Neural cell (in vitro differentiated cells): ENCODE measurements at regions not wholly inside any gene's neighbourhood (a gene's known extent, or its start where the extent isn't known, plus 50 kb on each side); places are given as distances from the start of the nearest gene placed in this dataset.

Experiments
- EP300 ChIP-seq: fragments of 450-650 bp; conservative IDR thresholded peaks from 2 replicates; pipeline ENCODE4 v1.6.1; 2014; ENCODE audit warnings: antibody characterized with exemption, mild to moderate bottlenecking, moderate library complexity; ENCODE audit not compliant: poor library complexity, severe bottlenecking
- EZH2 ChIP-seq: fragments of 200-600, 300-800 bp; shearing (Covaris generic), sonication (generic); IDR thresholded peaks from 2 replicates; pipeline ENCODE4 v1.6.1; 2014; ENCODE audit warnings: antibody characterized with exemption, low read length, borderline replicate concordance, mild to moderate bottlenecking; ENCODE audit not compliant: insufficient read depth, poor library complexity, severe bottlenecking
- RAD21 ChIP-seq: fragments of 450-650 bp; conservative IDR thresholded peaks from 2 replicates; pipeline ENCODE4 v1.6.1; 2014; ENCODE audit warnings: antibody characterized with exemption, mild to moderate bottlenecking, moderate library complexity
- TAF1 ChIP-seq: IDR thresholded peaks from 2 replicates; pipeline ENCODE4 v1.6.1; 2012; ENCODE audit warnings: low read depth
- TF ChIP-seq, protein P1 (sequence below): fragments of 450-650 bp; IDR thresholded peaks from 2 replicates; pipeline ENCODE4 v1.5.1; 2014; ENCODE audit warnings: antibody characterized with exemption, mild to moderate bottlenecking, moderate library complexity; ENCODE audit not compliant: poor library complexity, severe bottlenecking

DNA sequence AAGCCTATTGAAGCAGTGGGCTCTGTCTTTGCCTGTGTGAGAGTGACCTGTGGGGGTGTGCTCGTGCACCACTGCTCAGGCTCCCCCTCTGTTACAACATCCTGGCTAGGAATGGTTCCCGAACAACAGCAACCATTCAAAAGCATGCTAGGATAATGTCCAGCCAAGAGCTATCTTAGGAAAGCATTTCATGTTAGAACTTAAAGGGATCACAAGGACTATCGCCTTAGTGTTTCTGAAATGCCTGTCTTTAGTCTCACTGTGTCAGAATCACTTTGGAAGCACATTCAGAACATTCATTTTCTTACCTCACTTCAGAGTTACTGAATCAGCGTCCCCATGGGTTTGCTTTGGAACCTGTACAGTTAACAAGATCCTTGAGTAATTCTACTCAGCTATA is 134.9 kb upstream of the DSEL start:
- TF ChIP-seq, protein P1, sequence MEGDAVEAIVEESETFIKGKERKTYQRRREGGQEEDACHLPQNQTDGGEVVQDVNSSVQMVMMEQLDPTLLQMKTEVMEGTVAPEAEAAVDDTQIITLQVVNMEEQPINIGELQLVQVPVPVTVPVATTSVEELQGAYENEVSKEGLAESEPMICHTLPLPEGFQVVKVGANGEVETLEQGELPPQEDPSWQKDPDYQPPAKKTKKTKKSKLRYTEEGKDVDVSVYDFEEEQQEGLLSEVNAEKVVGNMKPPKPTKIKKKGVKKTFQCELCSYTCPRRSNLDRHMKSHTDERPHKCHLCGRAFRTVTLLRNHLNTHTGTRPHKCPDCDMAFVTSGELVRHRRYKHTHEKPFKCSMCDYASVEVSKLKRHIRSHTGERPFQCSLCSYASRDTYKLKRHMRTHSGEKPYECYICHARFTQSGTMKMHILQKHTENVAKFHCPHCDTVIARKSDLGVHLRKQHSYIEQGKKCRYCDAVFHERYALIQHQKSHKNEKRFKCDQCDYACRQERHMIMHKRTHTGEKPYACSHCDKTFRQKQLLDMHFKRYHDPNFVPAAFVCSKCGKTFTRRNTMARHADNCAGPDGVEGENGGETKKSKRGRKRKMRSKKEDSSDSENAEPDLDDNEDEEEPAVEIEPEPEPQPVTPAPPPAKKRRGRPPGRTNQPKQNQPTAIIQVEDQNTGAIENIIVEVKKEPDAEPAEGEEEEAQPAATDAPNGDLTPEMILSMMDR: no peak
- TF ChIP-seq TAF1 (no peak), RAD21 (no peak), EZH2 (no peak), EP300 (no peak)
